Memory B cell (primary cell): ENCODE measurements at regions not wholly inside any gene's neighbourhood (a gene's known extent, or its start where the extent isn't known, plus 50 kb on each side); places are given as distances from the start of the nearest gene placed in this dataset.

Experiments used
- ATAC-seq: fragments of 150-1000 bp; cut with Tn5 transposase; 2 replicates; pipeline ENCODE4 v1.10.0; 2021; ENCODE audit warnings: low read depth, mild to moderate bottlenecking, moderate library complexity
- DNase-seq, 2 donors: peaks; one replicate each; pipeline ENCODE4 v3.0.0; 2022; ENCODE audit warnings: low spot score in 2 of 2
- H3K27ac Mint-ChIP-seq: one replicate; pipeline ENCODE4 v1.8.0; 2022; ENCODE audit warnings: mild to moderate bottlenecking, moderate library complexity, mixed read lengths
- H3K27me3 Mint-ChIP-seq: one replicate; pipeline ENCODE4 v1.8.0; 2022; ENCODE audit warnings: mixed read lengths
- H3K36me3 Mint-ChIP-seq: one replicate; pipeline ENCODE4 v1.8.0; 2022; ENCODE audit warnings: mild to moderate bottlenecking, mixed read lengths
- H3K4me1 Mint-ChIP-seq: one replicate; pipeline ENCODE4 v1.8.0; 2022; ENCODE audit warnings: mixed read lengths
- H3K4me3 Mint-ChIP-seq: one replicate; pipeline ENCODE4 v1.8.0; 2022; ENCODE audit warnings: mild to moderate bottlenecking, moderate library complexity, mixed read lengths
- H3K9me3 Mint-ChIP-seq: one replicate; pipeline ENCODE4 v1.8.0; 2022; ENCODE audit warnings: mixed read lengths

DNA sequence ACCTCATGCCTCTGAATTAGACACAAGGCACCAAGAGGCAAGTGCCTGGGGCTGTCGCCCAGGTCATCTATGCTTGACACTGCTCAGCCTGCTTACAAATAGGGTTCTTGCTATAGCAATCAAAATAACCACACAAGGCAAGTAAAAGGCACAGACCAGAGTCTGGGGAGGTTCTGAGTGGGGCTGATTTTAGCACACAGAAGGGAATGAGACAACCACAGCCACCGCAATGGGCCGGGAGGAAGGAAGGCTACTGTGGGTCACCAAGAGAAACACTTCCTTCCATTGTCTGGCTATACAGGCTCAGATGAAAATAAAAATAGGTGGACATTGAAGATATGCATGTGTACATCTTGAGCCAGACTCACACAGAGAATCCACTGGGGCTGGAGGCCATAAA lies 159.1 kb downstream of the DLEU7 start:
- ATAC-seq, result no peak

DNA sequence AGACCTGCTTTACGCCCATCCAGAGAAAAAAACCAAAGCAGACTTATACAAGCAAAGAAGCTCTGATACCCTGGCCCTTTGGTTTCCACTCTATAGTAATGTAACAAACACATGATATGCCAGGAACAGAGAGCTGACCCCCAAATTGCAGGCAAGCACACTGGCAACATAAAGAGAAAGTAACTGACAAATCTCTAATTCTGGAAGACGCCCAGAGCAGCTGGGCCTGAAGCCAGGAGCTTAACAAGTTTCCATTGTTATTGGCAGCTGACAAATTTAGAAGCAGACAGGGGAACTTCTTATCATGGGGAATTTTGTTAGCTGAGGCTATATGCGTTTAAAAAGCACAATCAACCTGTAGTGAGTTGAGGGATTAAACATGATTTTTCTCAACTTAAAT lies 158.0 kb downstream of the DLEU7 start:
- no peak overlapping the region for H3K27ac Mint-ChIP-seq
- no peaks in the 10 kb centered on the region for H3K36me3 Mint-ChIP-seq
- no peak for ATAC-seq
- peaks cover 14% of the 10 kb centered on the region for H3K4me1 Mint-ChIP-seq
- H3K4me3 Mint-ChIP-seq, result no peak overlapping the region
- DNase-seq, result no peak
- no peaks in the 10 kb centered on the region for H3K27me3 Mint-ChIP-seq
- no peaks in the 10 kb centered on the region for H3K9me3 Mint-ChIP-seq

More for the DNA sequence above, 159.1 kb downstream of the DLEU7 start:
- H3K27ac Mint-ChIP-seq, result no peak overlapping the region
- H3K27me3 Mint-ChIP-seq, result no peaks in the 10 kb centered on the region
- no peaks in the 10 kb centered on the region for H3K9me3 Mint-ChIP-seq
- no peaks in the 10 kb centered on the region for H3K36me3 Mint-ChIP-seq
- H3K4me1 Mint-ChIP-seq, result peaks cover 14% of the 10 kb centered on the region
- DNase-seq, result no peak
- no peak overlapping the region for H3K4me3 Mint-ChIP-seq

DNA sequence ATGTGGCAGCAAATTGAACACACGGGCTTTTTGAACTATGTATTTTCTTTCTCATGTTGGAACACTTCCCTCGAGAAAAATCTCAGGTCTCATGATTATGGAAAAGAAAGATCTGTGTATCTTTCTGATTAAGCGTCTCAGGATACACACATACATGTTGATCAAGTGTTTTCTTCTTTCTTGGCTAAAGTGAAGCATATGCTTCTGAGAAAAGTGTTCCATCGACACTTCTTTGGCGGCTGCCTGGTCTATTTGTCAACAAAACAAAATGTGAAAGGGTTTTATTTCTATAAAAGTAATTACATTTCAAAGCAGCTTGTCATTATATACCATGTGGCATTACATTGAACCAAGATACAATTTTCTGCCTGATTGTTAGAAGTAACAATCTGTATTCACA lies 157.5 kb downstream of the DLEU7 start:
- H3K27me3 Mint-ChIP-seq, result no peaks in the 10 kb centered on the region
- H3K36me3 Mint-ChIP-seq, result no peaks in the 10 kb centered on the region
- no peaks in the 10 kb centered on the region for H3K9me3 Mint-ChIP-seq
- no peak overlapping the region for H3K27ac Mint-ChIP-seq
- DNase-seq (no peak), ATAC-seq (no peak)
- H3K4me3 Mint-ChIP-seq, result no peak overlapping the region
- peaks cover 14% of the 10 kb centered on the region for H3K4me1 Mint-ChIP-seq

DNA sequence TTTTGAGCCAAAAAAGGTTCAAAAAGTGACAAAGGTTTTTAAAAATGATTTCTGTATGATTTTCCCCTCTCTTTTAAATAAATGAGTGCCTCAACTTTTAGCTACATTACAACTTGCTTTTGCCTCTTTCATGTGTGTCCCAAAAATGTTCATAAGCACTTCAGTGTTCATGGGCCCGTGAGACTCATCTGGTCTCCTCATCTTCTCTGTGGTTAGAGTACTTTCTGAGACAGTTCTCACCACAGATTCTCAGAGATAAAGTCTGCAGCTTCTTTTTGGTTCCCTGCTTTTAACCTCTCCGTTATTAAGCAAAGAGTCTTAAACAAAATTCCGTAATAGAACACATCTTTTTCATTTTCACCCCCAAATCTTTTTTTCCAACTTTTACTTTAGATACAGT lies 156.9 kb downstream of the DLEU7 start:
- Mint-ChIP-seq H3K4me3 (no peak overlapping the region), H3K27me3 (no peaks in the 10 kb centered on the region), H3K27ac (no peak overlapping the region), H3K36me3 (no peaks in the 10 kb centered on the region), H3K9me3 (no peaks in the 10 kb centered on the region), H3K4me1 (peaks cover 14% of the 10 kb centered on the region)
- ATAC-seq (no peak), DNase-seq (no peak)

DNA sequence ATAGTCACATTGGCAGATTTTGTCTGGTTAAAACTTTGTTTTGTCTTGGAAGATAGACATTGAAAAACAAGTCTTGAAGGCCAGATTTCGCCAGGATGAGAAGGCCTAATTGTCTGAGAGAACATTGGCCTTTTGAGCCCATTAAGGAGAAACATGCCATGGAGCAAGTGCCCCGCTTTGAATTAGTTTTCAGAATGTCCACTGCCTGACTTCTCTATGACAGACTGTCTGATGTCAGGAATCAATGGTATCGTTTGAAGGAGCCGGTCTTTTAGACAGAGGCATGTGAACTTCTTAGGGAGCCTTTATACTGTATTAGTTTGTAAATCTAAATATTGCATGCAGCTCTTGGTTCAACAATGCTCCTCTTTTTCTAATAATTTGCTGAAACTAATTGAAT lies 155.9 kb downstream of the DLEU7 start:
- Mint-ChIP-seq H3K36me3 (no peaks in the 10 kb centered on the region), H3K27me3 (no peaks in the 10 kb centered on the region), H3K4me3 (no peak overlapping the region), H3K27ac (no peak overlapping the region), H3K4me1 (peaks cover 16% of the 10 kb centered on the region), H3K9me3 (no peaks in the 10 kb centered on the region)
- ATAC-seq, result no peak
- DNase-seq, result no peak

DNA sequence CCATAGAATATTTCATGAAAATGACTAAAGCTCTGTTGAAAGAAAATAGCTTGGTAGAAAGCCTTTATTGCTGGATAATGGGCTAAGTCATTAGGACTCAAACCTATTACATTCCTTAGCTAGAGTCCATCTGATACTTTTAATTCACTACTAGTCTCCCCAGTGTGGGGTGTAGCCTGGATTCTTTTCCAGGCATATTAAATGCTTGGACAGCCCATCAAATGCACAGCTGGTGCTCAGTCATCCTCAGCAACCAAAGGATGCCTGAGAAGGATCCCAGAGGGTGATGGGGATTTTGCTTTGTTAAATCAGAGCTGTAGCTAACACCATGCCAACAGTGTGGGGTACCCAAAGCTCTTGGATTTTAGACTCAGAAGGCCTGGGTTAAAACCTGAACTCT lies 153.5 kb downstream of the DLEU7 start:
- H3K27ac Mint-ChIP-seq, result no peak overlapping the region
- H3K9me3 Mint-ChIP-seq, result no peaks in the 10 kb centered on the region
- no peak for ATAC-seq
- no peaks in the 10 kb centered on the region for H3K27me3 Mint-ChIP-seq
- H3K4me1 Mint-ChIP-seq, result peaks cover 6% of the 10 kb centered on the region
- no peak overlapping the region for H3K4me3 Mint-ChIP-seq
- DNase-seq, result no peak
- H3K36me3 Mint-ChIP-seq, result no peaks in the 10 kb centered on the region

DNA sequence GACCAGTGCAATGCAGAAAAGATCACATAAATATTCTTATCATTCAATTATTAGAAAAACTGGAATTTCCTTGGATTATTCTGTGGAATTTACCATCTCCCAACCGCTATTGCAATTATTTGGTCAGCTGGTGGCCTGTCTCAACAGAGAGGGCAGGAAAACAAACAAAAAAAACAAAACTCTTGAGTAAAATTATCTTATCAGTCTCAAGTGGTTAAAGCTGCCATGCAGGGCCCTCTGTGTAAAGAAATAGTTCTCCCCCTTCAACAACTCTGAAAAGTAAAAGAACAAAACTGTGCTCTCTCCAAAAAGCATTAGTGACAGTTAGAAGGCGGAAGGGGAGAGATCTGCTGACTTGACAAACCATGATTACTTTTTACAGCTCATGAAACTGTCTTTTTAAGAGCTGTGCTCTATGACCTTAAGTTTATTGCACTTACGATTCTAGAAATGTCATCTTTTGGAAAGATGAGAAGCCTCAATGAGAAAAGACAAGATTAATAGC lies 152.3 kb downstream of the DLEU7 start:
- no peaks in the 10 kb centered on the region for H3K27me3 Mint-ChIP-seq
- H3K27ac Mint-ChIP-seq, result no peak overlapping the region
- peaks cover 3% of the 10 kb centered on the region for H3K4me1 Mint-ChIP-seq
- ATAC-seq (no peak), DNase-seq (no peak)
- H3K36me3 Mint-ChIP-seq, result no peaks in the 10 kb centered on the region
- H3K9me3 Mint-ChIP-seq, result no peaks in the 10 kb centered on the region
- H3K4me3 Mint-ChIP-seq, result no peak overlapping the region

DNA sequence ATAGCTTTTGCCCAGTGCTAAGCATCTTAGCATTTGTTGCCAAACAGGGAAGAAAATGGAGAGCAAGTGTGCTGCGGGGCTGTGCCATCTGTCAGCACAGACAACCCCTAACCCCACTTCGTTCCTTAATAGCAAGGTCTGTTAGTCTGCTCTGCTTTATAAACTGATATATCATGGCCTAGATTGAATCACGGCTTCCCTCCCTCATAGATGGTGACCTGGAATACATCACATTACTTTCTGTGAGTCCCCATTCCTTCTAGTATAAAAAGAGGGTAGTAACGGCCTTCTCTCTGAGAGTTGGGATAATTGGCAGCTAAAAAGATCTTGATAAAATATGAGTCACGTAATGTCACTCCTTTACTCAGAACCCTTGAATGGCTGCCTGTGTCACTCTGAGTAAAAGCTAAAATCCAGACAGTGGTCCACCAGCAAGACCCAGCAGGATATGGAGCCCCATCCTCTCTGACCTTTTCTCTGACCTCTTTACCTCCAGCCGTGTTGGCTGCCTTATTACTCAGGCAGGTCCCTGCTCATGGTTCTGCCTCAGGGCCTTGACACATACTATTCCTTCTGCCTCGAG lies 151.7 kb downstream of the DLEU7 start:
- peaks cover 2% of the 10 kb centered on the region for H3K9me3 Mint-ChIP-seq
- peak overlapping the region; percentile 22 for H3K27ac Mint-ChIP-seq
- H3K4me1 Mint-ChIP-seq, result peaks cover 3% of the 10 kb centered on the region
- H3K27me3 Mint-ChIP-seq, result no peaks in the 10 kb centered on the region
- no peak for DNase-seq
- no peak for ATAC-seq
- H3K4me3 Mint-ChIP-seq, result no peak overlapping the region
- H3K36me3 Mint-ChIP-seq, result no peaks in the 10 kb centered on the region

DNA sequence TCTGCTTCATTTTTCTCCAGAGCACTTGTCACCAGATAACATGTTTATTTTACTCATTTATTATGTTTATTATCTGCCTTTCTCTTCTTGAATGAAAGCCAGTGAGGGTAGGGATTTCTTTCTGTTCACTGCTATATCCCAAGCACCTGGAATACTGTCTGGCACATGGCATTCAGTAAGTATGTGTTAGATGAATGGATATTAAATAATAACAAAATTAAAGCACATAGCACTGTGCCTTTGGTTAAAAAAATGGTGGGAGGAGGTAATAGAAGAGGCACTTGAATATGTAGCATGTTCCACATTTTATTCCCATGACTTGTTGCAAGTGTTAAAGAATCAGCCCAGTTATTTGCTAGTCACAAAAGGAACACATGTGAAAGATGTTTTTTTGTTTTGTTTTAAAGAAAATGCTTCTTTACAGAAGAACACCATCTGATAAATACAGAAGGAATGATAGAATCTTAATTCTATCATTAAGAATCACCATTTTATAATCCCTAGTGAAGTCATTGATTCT lies 151.0 kb downstream of the DLEU7 start:
- Mint-ChIP-seq H3K27me3 (no peaks in the 10 kb centered on the region), H3K36me3 (no peaks in the 10 kb centered on the region), H3K4me1 (peaks cover 3% of the 10 kb centered on the region), H3K27ac (peak overlapping the region; percentile 22), H3K4me3 (no peak overlapping the region), H3K9me3 (peaks cover 3% of the 10 kb centered on the region)
- no peak for DNase-seq
- ATAC-seq, result no peak

DNA sequence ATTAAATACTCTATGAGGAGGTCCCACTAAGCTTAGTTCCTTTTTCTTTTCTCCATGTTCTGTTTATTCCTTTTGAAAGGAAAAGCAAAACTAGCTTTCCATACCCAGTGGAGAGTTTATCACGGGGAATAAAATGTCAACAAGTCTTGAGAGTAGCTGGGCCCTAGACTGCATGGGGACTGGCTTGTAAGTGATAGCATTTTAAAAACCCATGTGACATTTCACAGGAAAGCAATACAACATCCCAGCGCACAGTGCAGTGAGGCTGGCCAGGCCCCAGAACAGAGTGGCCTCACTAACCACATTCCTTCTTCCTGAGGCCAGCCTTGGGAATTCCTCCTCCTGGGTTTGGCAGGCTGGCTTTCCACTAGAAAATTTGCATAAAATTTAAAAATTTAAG lies 149.8 kb downstream of the DLEU7 start:
- no peaks in the 10 kb centered on the region for H3K36me3 Mint-ChIP-seq
- H3K27me3 Mint-ChIP-seq, result no peaks in the 10 kb centered on the region
- H3K4me3 Mint-ChIP-seq, result no peak overlapping the region
- H3K27ac Mint-ChIP-seq, result no peak overlapping the region
- ATAC-seq, result no peak
- H3K9me3 Mint-ChIP-seq, result peaks cover 3% of the 10 kb centered on the region
- DNase-seq, result no peak
- H3K4me1 Mint-ChIP-seq, result peaks cover 5% of the 10 kb centered on the region

DNA sequence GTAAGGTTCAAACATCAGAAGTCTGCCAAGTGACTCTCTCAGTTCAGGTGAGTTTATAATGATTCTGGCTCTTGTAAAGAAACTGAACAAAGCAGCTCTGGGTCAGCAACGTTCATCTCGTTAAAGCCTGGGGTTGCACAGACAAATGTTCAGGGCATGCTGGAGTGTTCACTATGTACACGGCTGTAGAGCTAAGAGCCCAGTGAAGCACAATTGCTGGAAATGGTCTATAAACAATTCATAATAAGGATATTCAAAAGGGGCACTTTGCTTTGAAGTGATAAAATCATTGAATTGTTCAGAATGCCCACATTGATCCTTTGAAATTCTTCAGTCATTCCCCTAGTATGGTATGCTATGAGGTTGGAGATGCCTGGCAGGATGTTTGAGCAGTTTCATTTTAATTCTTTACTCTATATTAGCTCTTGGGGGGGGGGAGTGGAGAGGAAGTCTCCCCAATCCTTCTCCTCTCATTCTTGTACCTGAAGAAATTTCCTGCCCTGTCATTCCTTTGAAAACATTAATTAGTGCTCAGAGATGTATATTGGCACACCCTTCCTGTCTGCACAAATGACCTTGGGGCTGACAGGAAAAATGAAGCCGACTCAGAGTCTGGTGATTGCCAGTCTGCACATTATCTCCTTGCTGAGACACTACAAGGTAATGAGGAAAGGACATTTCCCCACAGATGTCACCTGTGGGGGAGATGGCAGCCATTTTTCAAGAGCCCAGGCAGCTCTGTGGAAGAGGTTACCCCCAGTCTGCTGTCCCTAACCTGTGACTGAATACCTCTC lies 145.5 kb downstream of the DLEU7 start:
- DNase-seq (no peak), ATAC-seq (no peak)
- Mint-ChIP-seq H3K9me3 (peaks cover 3% of the 10 kb centered on the region), H3K4me3 (no peak overlapping the region), H3K27me3 (no peaks in the 10 kb centered on the region), H3K4me1 (peaks cover 3% of the 10 kb centered on the region), H3K36me3 (no peaks in the 10 kb centered on the region), H3K27ac (no peak overlapping the region)

DNA sequence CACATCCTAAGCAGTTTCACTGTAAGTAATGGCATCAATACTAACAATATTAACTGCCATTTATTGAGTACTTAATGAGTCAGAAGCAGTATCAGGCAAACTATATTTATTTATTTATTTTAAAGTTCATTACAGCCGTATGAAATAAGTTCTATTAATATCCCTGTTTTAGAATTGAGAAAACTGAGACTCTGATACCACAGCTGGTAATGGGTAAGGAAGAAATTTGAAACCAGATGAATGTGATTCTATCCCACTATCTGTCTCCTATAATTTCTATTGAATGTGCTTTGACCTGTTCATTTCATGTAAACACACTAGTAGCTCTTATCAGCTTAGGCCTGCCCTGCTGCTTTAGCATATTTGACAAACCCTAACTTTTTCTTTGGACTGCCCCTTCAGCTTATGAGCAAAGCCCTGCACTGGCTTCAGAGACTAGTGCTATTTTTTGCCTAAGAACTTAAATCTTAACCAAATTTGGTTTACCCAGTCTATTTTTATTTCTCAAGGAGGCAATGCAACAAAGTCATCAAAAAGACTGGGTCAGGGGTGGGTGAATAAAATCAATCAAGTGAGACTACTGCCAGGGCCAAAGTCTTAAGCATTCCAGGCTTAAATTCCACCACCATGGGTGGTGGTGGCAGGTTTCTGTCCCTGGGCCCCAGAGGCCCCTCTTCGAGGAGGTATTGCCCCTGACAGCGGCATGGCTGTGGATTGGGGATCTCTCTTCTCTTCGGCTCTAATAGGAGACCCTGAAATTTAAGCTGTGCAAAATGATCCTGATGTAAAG lies 143.4 kb downstream of the DLEU7 start:
- H3K36me3 Mint-ChIP-seq, result no peaks in the 10 kb centered on the region

DNA sequence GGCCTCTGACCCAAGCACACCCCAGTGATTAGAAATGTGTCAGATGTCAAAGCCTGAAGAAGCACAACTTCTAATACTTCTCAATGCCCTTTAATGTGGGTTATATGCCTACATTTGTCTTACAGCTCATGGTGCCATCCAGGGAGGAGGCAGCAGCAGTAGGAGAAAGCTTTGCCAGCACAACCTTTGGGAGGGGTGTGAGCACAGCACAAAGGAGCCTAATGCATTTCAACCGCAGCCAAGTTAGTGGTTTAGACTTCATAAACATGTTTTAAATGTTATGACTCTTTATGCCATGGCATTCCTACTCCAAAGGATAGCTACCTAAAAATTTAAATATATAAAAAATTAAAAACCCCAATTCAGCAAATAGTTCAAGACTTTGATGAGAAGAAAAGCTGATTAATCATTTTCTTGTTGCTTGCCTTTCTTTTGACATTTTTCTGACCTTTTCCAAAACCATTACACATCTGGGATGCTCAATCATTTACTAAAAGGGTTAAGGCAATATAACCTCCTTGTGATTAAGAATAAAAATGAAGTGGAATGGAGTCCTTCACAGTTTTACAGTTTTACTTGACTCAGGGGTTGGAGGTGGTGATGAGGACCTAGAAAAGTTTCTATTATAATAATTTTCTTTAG lies 142.7 kb downstream of the DLEU7 start:
- Mint-ChIP-seq H3K4me3 (no peak overlapping the region), H3K27ac (no peak overlapping the region), H3K9me3 (peaks cover 3% of the 10 kb centered on the region), H3K36me3 (no peaks in the 10 kb centered on the region), H3K27me3 (no peaks in the 10 kb centered on the region), H3K4me1 (peaks cover 3% of the 10 kb centered on the region)
- no peak for DNase-seq
- ATAC-seq, result no peak

More for the DNA sequence above, 143.4 kb downstream of the DLEU7 start:
- Mint-ChIP-seq H3K27me3 (no peaks in the 10 kb centered on the region), H3K4me3 (no peak overlapping the region), H3K9me3 (peaks cover 3% of the 10 kb centered on the region), H3K4me1 (peaks cover 3% of the 10 kb centered on the region), H3K27ac (no peak overlapping the region)
- ATAC-seq (no peak), DNase-seq (no peak)

DNA sequence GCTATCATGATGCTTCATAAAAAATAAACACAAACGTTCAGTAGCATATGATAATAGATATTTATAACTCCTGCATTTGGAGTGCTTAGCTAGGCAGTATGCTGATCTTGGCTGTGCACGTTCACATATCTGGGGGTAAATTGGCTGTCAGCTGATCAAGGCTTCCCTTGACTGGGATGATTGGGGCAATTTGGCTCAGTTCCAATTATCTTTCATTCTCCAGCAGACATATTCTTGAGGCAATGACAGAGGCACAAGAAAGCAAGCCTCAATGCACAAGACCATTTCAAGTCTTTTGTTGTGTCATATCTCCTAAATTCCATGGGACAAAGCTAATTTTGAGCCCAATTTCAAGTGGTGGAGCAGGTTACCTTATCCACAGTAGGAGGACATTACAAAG lies 142.0 kb downstream of the DLEU7 start:
- Mint-ChIP-seq H3K36me3 (no peaks in the 10 kb centered on the region), H3K4me3 (no peak overlapping the region), H3K27ac (no peak overlapping the region), H3K4me1 (peaks cover 4% of the 10 kb centered on the region), H3K9me3 (peaks cover 3% of the 10 kb centered on the region), H3K27me3 (no peaks in the 10 kb centered on the region)
- ATAC-seq (no peak), DNase-seq (no peak)
